ENCODE measurements at regions not wholly inside any gene's neighbourhood (a gene's known extent, or its start where the extent isn't known, plus 50 kb on each side); places are given as distances from the start of the nearest gene placed in this dataset.

- no peak for DNase-seq
Observed at GRCh38 chr6:79764747-79765146, 133.6 kb downstream of the SH3BGRL2 start.

GRCh38 chr6:79763301-79763700 is 132.2 kb downstream of the SH3BGRL2 start:
- no peak for DNase-seq

- DNase-seq = no peak
Observed at GRCh38 chr6:79762370-79762769, 131.2 kb downstream of the SH3BGRL2 start.

- DNase-seq = no peak
Observed at GRCh38 chr6:79756496-79756895, 125.4 kb downstream of the SH3BGRL2 start.

GRCh38 chr6:79755967-79756366 is 124.8 kb downstream of the SH3BGRL2 start:
- DNase-seq = no peak
